Astrocyte (in vitro differentiated cells and primary cell): ENCODE measurements at regions not wholly inside any gene's neighbourhood (a gene's known extent, or its start where the extent isn't known, plus 50 kb on each side); places are given as distances from the start of the nearest gene placed in this dataset.

ENCODE experiments used
- DNase-seq: peaks from one replicate; pipeline ENCODE4 v3.0.0-alpha.2; 2010; ENCODE audit warnings: low read depth
- FAIRE-seq: peaks from 2 replicates; lab custom pipeline; 2011; peaks lifted over from hg19 to GRCh38; lab: Jason Lieb, UNC
- H2AFZ ChIP-seq: 2 replicates; pipeline ENCODE4 v1.6.0; 2012; ENCODE audit warnings: low read depth, low read length, inconsistent platforms
- H3K27ac ChIP-seq: 2 replicates; pipeline ENCODE4 v1.5.1; 2011; ENCODE audit warnings: low read depth, low read length, inconsistent platforms
- H3K27me3 ChIP-seq: 2 replicates; pipeline ENCODE4 v1.6.0; 2011; ENCODE audit warnings: low read length, inconsistent platforms; ENCODE audit not compliant: insufficient read depth
- H3K36me3 ChIP-seq: 2 replicates; pipeline ENCODE4 v1.5.1; 2011; ENCODE audit warnings: low read length, inconsistent platforms; ENCODE audit not compliant: insufficient read depth
- H3K4me1 ChIP-seq: 2 replicates; pipeline ENCODE4 v1.5.1; 2011; ENCODE audit warnings: low read length, inconsistent platforms; ENCODE audit not compliant: insufficient read depth
- H3K4me2 ChIP-seq: 2 replicates; pipeline ENCODE4 v1.6.0; 2012; ENCODE audit warnings: low read length, inconsistent platforms
- H3K4me3 ChIP-seq: 2 replicates; pipeline ENCODE4 v1.5.1; 2011; ENCODE audit warnings: low read depth, mild to moderate bottlenecking, low read length, inconsistent platforms; ENCODE audit not compliant: insufficient read depth
- H3K79me2 ChIP-seq: 2 replicates; pipeline ENCODE4 v1.6.0; 2012; ENCODE audit warnings: mild to moderate bottlenecking, low read length, inconsistent platforms; ENCODE audit not compliant: insufficient read depth
- H3K9ac ChIP-seq: 2 replicates; pipeline ENCODE4 v1.6.0; 2012; ENCODE audit warnings: mild to moderate bottlenecking, low read length, inconsistent platforms
- H3K9me3 ChIP-seq: 2 replicates; pipeline ENCODE4 v1.5.1; 2012; ENCODE audit warnings: low read depth, mild to moderate bottlenecking, low read length, inconsistent platforms; ENCODE audit not compliant: insufficient read depth
- H4K20me1 ChIP-seq: 2 replicates; pipeline ENCODE4 v1.6.0; 2012; ENCODE audit warnings: low read length, inconsistent platforms; ENCODE audit not compliant: insufficient read depth
- H3K27ac Mint-ChIP-seq: one replicate; pipeline ENCODE4 v1.8.0; 2021; ENCODE audit warnings: mild to moderate bottlenecking, mixed read lengths; ENCODE audit not compliant: unreplicated experiment
- H3K27me3 Mint-ChIP-seq: one replicate; pipeline ENCODE4 v1.8.0; 2021; ENCODE audit warnings: low read depth, mixed read lengths; ENCODE audit not compliant: unreplicated experiment
- H3K36me3 Mint-ChIP-seq: one replicate; pipeline ENCODE4 v1.8.0; 2021; ENCODE audit warnings: low read depth, mixed read lengths; ENCODE audit not compliant: unreplicated experiment
- H3K4me1 Mint-ChIP-seq: one replicate; pipeline ENCODE4 v1.8.0; 2021; ENCODE audit warnings: low read depth, mixed read lengths; ENCODE audit not compliant: unreplicated experiment
- H3K4me3 Mint-ChIP-seq: one replicate; pipeline ENCODE4 v1.8.0; 2021; ENCODE audit warnings: mild to moderate bottlenecking, moderate library complexity, mixed read lengths; ENCODE audit not compliant: unreplicated experiment
- H3K9me3 Mint-ChIP-seq: one replicate; pipeline ENCODE4 v1.8.0; 2021; ENCODE audit warnings: mild to moderate bottlenecking, mixed read lengths; ENCODE audit not compliant: unreplicated experiment
- EZH2 ChIP-seq: IDR thresholded peaks from 2 replicates; pipeline ENCODE4 v1.6.1; 2012; ENCODE audit warnings: mild to moderate bottlenecking, low read length, inconsistent platforms; ENCODE audit not compliant: insufficient read depth
- TF ChIP-seq, protein P1 (sequence below): IDR thresholded peaks from 2 replicates; pipeline ENCODE4 v1.5.1; 2011; ENCODE audit warnings: low read depth, mild to moderate bottlenecking, inconsistent platforms, low read length, moderate library complexity; ENCODE audit not compliant: insufficient read depth

- H3K4me2 ChIP-seq: peak overlapping the region; percentile 12
- H3K27me3 Mint-ChIP-seq: no peaks in the 10 kb centered on the region
- H3K79me2 ChIP-seq: no peaks in the 10 kb centered on the region
Measured at GRCh38 chr4:185966997-185967775, 101.8 kb upstream of the TLR3 start.

GRCh38 chr4:185969657-185970056, 99.3 kb upstream of the TLR3 start:
- H3K4me1 Mint-ChIP-seq: peaks cover 20% of the 10 kb centered on the region

More at GRCh38 chr4:185966997-185967775, 101.8 kb upstream of the TLR3 start:
- no peaks in the 10 kb centered on the region for H3K9me3 Mint-ChIP-seq
- no peaks in the 10 kb centered on the region for H3K36me3 ChIP-seq
- no peak overlapping the region for H3K27ac Mint-ChIP-seq
- H3K9ac ChIP-seq: no peak overlapping the region
- H2AFZ ChIP-seq: no peak overlapping the region
- H3K9me3 ChIP-seq: no peaks in the 10 kb centered on the region
- H3K27me3 ChIP-seq: peaks cover 2% of the 10 kb centered on the region
- no peak overlapping the region for H3K4me3 ChIP-seq
- no peaks in the 10 kb centered on the region for H3K4me1 ChIP-seq
- FAIRE-seq (peak; percentile 9), DNase-seq (no peak)
- no peaks in the 10 kb centered on the region for H3K36me3 Mint-ChIP-seq
- H3K27ac ChIP-seq: no peak overlapping the region
- H3K4me3 Mint-ChIP-seq: no peak overlapping the region
- TF ChIP-seq, protein P1, sequence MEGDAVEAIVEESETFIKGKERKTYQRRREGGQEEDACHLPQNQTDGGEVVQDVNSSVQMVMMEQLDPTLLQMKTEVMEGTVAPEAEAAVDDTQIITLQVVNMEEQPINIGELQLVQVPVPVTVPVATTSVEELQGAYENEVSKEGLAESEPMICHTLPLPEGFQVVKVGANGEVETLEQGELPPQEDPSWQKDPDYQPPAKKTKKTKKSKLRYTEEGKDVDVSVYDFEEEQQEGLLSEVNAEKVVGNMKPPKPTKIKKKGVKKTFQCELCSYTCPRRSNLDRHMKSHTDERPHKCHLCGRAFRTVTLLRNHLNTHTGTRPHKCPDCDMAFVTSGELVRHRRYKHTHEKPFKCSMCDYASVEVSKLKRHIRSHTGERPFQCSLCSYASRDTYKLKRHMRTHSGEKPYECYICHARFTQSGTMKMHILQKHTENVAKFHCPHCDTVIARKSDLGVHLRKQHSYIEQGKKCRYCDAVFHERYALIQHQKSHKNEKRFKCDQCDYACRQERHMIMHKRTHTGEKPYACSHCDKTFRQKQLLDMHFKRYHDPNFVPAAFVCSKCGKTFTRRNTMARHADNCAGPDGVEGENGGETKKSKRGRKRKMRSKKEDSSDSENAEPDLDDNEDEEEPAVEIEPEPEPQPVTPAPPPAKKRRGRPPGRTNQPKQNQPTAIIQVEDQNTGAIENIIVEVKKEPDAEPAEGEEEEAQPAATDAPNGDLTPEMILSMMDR: no peak
- no peak for TF ChIP-seq EZH2
- peaks cover 20% of the 10 kb centered on the region for H3K4me1 Mint-ChIP-seq
- no peaks in the 10 kb centered on the region for H4K20me1 ChIP-seq

More at GRCh38 chr4:185969657-185970056, 99.3 kb upstream of the TLR3 start:
- no peaks in the 10 kb centered on the region for H3K36me3 Mint-ChIP-seq
- no peak overlapping the region for H3K27ac ChIP-seq
- H3K27ac Mint-ChIP-seq: no peak overlapping the region
- H3K9ac ChIP-seq: no peak overlapping the region
- no peak overlapping the region for H3K4me3 ChIP-seq
- no peaks in the 10 kb centered on the region for H4K20me1 ChIP-seq
- no peaks in the 10 kb centered on the region for H3K36me3 ChIP-seq
- H3K4me1 ChIP-seq: no peaks in the 10 kb centered on the region
- H3K9me3 ChIP-seq: no peaks in the 10 kb centered on the region
- TF ChIP-seq, protein P1: no peak
- TF ChIP-seq EZH2: no peak
- H3K27me3 ChIP-seq: peaks cover 2% of the 10 kb centered on the region
- DNase-seq (no peak), FAIRE-seq (no peak)
- no peaks in the 10 kb centered on the region for H3K9me3 Mint-ChIP-seq
- no peak overlapping the region for H3K4me2 ChIP-seq
- H3K4me3 Mint-ChIP-seq: no peak overlapping the region
- no peaks in the 10 kb centered on the region for H3K27me3 Mint-ChIP-seq
- H3K79me2 ChIP-seq: no peaks in the 10 kb centered on the region
- no peak overlapping the region for H2AFZ ChIP-seq
